A549 (cell line): ENCODE measurements at regions not wholly inside any gene's neighbourhood (a gene's known extent, or its start where the extent isn't known, plus 50 kb on each side); places are given as distances from the start of the nearest gene placed in this dataset.

ENCODE experiments used
- ATAC-seq, 2 experiments: fragments of 200-7000 bp in 1 of 2; fragments of >200 bp in 1 of 2; cut with Nextera tagmentation in 1 of 2; cut with Tn5 transposase in 1 of 2; 3 replicates each; pipeline versions ENCODE4 v1.8.0 to v1.9.1; 2018 to 2020; ENCODE audit warnings: mild to moderate bottlenecking in 1 of 2, moderate library complexity in 1 of 2
- CTCF ChIA-PET: fragments of 300-600 bp; sonication (Branson Sonifier 250); formaldehyde crosslinking; extraction: SDS; loops from one replicate; lab custom pipeline; 2021; ENCODE audit warnings: antibody characterized with exemption, inconsistent platforms; lab: Yijun Ruan, JAX
- POLR2A ChIA-PET: fragments of 350-600 bp; formaldehyde crosslinking; extraction: SDS; loops from one replicate; lab custom pipeline; 2021; ENCODE audit warnings: antibody characterized with exemption, inconsistent platforms; lab: Yijun Ruan, JAX
- DNase-seq, 2 experiments: peaks; one replicate each; pipeline versions ENCODE4 v3.0.0 to v3.0.0-alpha.2; 2011 to 2016; ENCODE audit warnings: low read depth in 1 of 2, low spot score in 1 of 2
- FAIRE-seq: peaks from 2 replicates; lab custom pipeline; 2011; peaks lifted over from hg19 to GRCh38; lab: Jason Lieb, UNC
- H3K27ac ChIP-seq, 2 experiments: fragments of >200 bp; sonication (Bioruptor Twin); formaldehyde crosslinking; 3 replicates each; pipeline ENCODE4 v1.5.1; 2016 to 2017
- H3K4me1 ChIP-seq: fragments of >200 bp; sonication (Bioruptor Twin); formaldehyde crosslinking; 3 replicates; pipeline ENCODE4 v1.6.1; 2016
- H3K4me2 ChIP-seq: fragments of >200 bp; sonication (Bioruptor Twin); formaldehyde crosslinking; 3 replicates; pipeline ENCODE4 v1.6.1; 2016
- H3K4me3 ChIP-seq: fragments of >200 bp; sonication (Bioruptor Twin); formaldehyde crosslinking; 3 replicates; pipeline ENCODE4 v1.5.1; 2016
- H3K9me3 ChIP-seq: fragments of >200 bp; sonication (Bioruptor Twin); formaldehyde crosslinking; 3 replicates; pipeline ENCODE4 v1.6.1; 2016
- CHD2 ChIP-seq: fragments of 150-350 bp; IDR thresholded peaks from 2 replicates; pipeline ENCODE4 v1.6.1; 2014; ENCODE audit warnings: low read length; ENCODE audit not compliant: partially characterized antibody
- EHF ChIP-seq: fragments of 250-450 bp; sonication (Bioruptor Pico); IDR thresholded peaks from 2 replicates; pipeline ENCODE4 v1.5.0; 2020; ENCODE audit warnings: mild to moderate bottlenecking
- EHMT2 ChIP-seq: fragments of 200-600 bp; sonication (generic); IDR thresholded peaks from 2 replicates; pipeline ENCODE4 v1.6.1; 2016; ENCODE audit warnings: antibody characterized with exemption, low read depth, mild to moderate bottlenecking, moderate library complexity
- ESRRA ChIP-seq: fragments of 150-350 bp; IDR thresholded peaks from 2 replicates; pipeline ENCODE4 v1.6.1; 2014; ENCODE audit warnings: mild to moderate bottlenecking, low read length, borderline replicate concordance
- FOSL2 ChIP-seq, 2 experiments: fragments of 450-650 bp in 1 of 2; fragments of >200 bp in 1 of 2; sonication (Bioruptor Twin) in 1 of 2; formaldehyde crosslinking; IDR thresholded peaks; 2 replicates each; pipeline versions ENCODE4 v1.5.0 to v1.6.1; 2016 to 2020; ENCODE audit warnings: mild to moderate bottlenecking in 1 of 2, moderate library complexity in 1 of 2
- GATA3 ChIP-seq: IDR thresholded peaks from 2 replicates; pipeline ENCODE4 v1.6.1; 2012; ENCODE audit warnings: borderline replicate concordance
- HOXB5 ChIP-seq: fragments of 250-450 bp; sonication (Bioruptor Pico); IDR thresholded peaks from 2 replicates; pipeline ENCODE4 v1.5.0; 2020; ENCODE audit warnings: mild to moderate bottlenecking, moderate library complexity
- MAZ ChIP-seq: fragments of 150-350 bp; IDR thresholded peaks from 2 replicates; pipeline ENCODE4 v1.6.1; 2014; ENCODE audit warnings: antibody characterized with exemption, low read depth, low read length, borderline replicate concordance
- MYC ChIP-seq: IDR thresholded peaks from 2 replicates; pipeline ENCODE4 v1.6.1; 2012; ENCODE audit warnings: mild to moderate bottlenecking, inconsistent platforms, low read length, improper control_type of control experiment, borderline replicate concordance
- PHF8 ChIP-seq: fragments of 200-600 bp; sonication (generic); IDR thresholded peaks from 2 replicates; pipeline ENCODE4 v1.6.1; 2016; ENCODE audit warnings: low read depth, mild to moderate bottlenecking, antibody characterized with exemption, moderate library complexity, borderline replicate concordance
- RAD21 ChIP-seq, 2 experiments: fragments of >200 bp in 1 of 2; sonication (Bioruptor Twin) in 1 of 2; formaldehyde crosslinking in 1 of 2; IDR thresholded peaks in 1 of 2; conservative IDR thresholded peaks in 1 of 2; 2 replicates in 1 of 2; 3 replicates in 1 of 2; pipeline ENCODE4 v1.6.1; 2012 to 2018; ENCODE audit warnings: inconsistent platforms in 1 of 2
- RARB ChIP-seq: fragments of 250-450 bp; sonication (Bioruptor Pico); IDR thresholded peaks from 2 replicates; pipeline ENCODE4 v1.8.0; 2021; ENCODE audit warnings: mild to moderate bottlenecking, moderate library complexity
- RFX5 ChIP-seq: fragments of 450-650 bp; IDR thresholded peaks from 2 replicates; pipeline ENCODE4 v1.7.1; 2014; ENCODE audit warnings: antibody characterized with exemption, mild to moderate bottlenecking, moderate library complexity
- SREBF2 ChIP-seq: fragments of 450-650 bp; IDR thresholded peaks from 2 replicates; pipeline ENCODE4 v1.6.1; 2014; ENCODE audit warnings: mild to moderate bottlenecking, moderate library complexity
- TP53 ChIP-seq: fragments of 250-450 bp; sonication (Bioruptor Pico); IDR thresholded peaks from 2 replicates; pipeline ENCODE4 v1.5.0; 2021; ENCODE audit warnings: mild to moderate bottlenecking, moderate library complexity
- WGBS: methylation state at CpG from one replicate; pipeline ENCODE4 v1.1.6; 2017; ENCODE audit errors: missing lambda C conversion rate; 5-methylcytosine and 5-hydroxymethylcytosine counted together
- TF ChIP-seq, protein P1 (sequence below): fragments of 250-450 bp; sonication (Bioruptor Pico); IDR thresholded peaks from 2 replicates; pipeline ENCODE4 v1.5.0; 2021; ENCODE audit warnings: mild to moderate bottlenecking, moderate library complexity, borderline replicate concordance
- TF ChIP-seq, protein P2 (sequence below): fragments of >200 bp; sonication (Bioruptor Twin); formaldehyde crosslinking; IDR thresholded peaks from 2 replicates; pipeline ENCODE4 v1.6.1; 2016
- TF ChIP-seq, protein P3 (sequence below): fragments of 200-600 bp; sonication (generic); IDR thresholded peaks from 2 replicates; pipeline ENCODE4 v1.6.1; 2016; ENCODE audit warnings: antibody characterized with exemption, mild to moderate bottlenecking, moderate library complexity
- TF ChIP-seq, protein P4 (sequence below): IDR thresholded peaks from 2 replicates; pipeline ENCODE4 v1.6.1; 2012
- TF ChIP-seq, protein P5 (sequence below): fragments of 250-450 bp; sonication (Bioruptor Pico); IDR thresholded peaks from 2 replicates; pipeline ENCODE4 v1.5.0; 2020; ENCODE audit warnings: low read depth, mild to moderate bottlenecking, moderate library complexity
- TF ChIP-seq, protein P6 (sequence below): IDR thresholded peaks from 2 replicates; pipeline ENCODE4 v1.6.1; 2012; ENCODE audit warnings: low read depth, borderline replicate concordance

DNA sequence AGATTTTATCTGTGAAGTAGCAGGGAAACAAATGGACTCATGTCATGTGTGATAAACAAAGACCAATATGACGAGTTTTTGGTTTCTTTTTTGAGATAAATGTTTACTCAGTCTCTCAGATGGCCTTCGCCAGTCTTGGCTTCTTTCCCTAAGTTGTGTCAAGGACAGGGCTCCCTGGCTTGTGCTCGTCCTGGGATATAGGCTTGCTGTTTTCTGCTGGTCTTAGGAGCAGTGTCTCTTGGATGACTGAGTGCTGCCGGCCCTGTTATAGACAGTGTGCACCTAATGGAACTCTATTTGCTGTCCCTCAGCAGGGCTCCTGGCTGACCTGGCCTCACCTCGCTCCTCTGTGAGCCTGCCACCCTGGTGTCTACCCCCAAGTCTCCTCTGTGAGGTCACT is 324.1 kb upstream of the SYNCRIP start:
- Histone ChIP-seq H3K9me3 (no peaks in the 10 kb centered on the region), H3K27ac (no peak overlapping the region), H3K4me2 (no peak overlapping the region), H3K4me1 (no peaks in the 10 kb centered on the region), H3K4me3 (no peak overlapping the region)
- 8% methylated on average over 3 of the region's 5 CpGs for WGBS
- no peak for DNase-seq
- ChIA-PET CTCF (no interaction called here), POLR2A (no interaction called here)
- TF ChIP-seq, protein P1, sequence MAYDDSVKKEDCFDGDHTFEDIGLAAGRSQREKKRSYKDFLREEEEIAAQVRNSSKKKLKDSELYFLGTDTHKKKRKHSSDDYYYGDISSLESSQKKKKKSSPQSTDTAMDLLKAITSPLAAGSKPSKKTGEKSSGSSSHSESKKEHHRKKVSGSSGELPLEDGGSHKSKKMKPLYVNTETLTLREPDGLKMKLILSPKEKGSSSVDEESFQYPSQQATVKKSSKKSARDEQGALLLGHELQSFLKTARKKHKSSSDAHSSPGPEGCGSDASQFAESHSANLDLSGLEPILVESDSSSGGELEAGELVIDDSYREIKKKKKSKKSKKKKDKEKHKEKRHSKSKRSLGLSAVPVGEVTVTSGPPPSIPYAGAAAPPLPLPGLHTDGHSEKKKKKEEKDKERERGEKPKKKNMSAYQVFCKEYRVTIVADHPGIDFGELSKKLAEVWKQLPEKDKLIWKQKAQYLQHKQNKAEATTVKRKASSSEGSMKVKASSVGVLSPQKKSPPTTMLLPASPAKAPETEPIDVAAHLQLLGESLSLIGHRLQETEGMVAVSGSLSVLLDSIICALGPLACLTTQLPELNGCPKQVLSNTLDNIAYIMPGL (CRISPR knock-in tag) = no peak
- no peak for TF ChIP-seq FOSL2 (IDR thresholded peaks at IDR 0.05)
- TF ChIP-seq FOSL2 (CRISPR knock-in tag; IDR thresholded peaks at IDR 0.05) = no peak
- no peak for TF ChIP-seq GATA3
- no peak for TF ChIP-seq MYC
- no peak for TF ChIP-seq RFX5
- TF ChIP-seq, protein P2, sequence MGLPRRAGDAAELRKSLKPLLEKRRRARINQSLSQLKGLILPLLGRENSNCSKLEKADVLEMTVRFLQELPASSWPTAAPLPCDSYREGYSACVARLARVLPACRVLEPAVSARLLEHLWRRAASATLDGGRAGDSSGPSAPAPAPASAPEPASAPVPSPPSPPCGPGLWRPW = no peak
- no peak for TF ChIP-seq ESRRA
- no peak for TF ChIP-seq TP53 (CRISPR knock-in tag)
- TF ChIP-seq, protein P3, sequence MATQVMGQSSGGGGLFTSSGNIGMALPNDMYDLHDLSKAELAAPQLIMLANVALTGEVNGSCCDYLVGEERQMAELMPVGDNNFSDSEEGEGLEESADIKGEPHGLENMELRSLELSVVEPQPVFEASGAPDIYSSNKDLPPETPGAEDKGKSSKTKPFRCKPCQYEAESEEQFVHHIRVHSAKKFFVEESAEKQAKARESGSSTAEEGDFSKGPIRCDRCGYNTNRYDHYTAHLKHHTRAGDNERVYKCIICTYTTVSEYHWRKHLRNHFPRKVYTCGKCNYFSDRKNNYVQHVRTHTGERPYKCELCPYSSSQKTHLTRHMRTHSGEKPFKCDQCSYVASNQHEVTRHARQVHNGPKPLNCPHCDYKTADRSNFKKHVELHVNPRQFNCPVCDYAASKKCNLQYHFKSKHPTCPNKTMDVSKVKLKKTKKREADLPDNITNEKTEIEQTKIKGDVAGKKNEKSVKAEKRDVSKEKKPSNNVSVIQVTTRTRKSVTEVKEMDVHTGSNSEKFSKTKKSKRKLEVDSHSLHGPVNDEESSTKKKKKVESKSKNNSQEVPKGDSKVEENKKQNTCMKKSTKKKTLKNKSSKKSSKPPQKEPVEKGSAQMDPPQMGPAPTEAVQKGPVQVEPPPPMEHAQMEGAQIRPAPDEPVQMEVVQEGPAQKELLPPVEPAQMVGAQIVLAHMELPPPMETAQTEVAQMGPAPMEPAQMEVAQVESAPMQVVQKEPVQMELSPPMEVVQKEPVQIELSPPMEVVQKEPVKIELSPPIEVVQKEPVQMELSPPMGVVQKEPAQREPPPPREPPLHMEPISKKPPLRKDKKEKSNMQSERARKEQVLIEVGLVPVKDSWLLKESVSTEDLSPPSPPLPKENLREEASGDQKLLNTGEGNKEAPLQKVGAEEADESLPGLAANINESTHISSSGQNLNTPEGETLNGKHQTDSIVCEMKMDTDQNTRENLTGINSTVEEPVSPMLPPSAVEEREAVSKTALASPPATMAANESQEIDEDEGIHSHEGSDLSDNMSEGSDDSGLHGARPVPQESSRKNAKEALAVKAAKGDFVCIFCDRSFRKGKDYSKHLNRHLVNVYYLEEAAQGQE = no peak
- TF ChIP-seq RAD21 (conservative IDR thresholded peaks at IDR 0.05 in 1 of 2, IDR thresholded peaks at IDR 0.05 in 1 of 2) = no peak
- no peak for TF ChIP-seq HOXB5 (CRISPR knock-in tag)
- TF ChIP-seq, protein P4, sequence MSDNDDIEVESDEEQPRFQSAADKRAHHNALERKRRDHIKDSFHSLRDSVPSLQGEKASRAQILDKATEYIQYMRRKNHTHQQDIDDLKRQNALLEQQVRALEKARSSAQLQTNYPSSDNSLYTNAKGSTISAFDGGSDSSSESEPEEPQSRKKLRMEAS = no peak
- TF ChIP-seq CHD2 = no peak
- no peak for TF ChIP-seq EHMT2
- no peak for TF ChIP-seq SREBF2
- TF ChIP-seq PHF8 = no peak
- TF ChIP-seq, protein P5, sequence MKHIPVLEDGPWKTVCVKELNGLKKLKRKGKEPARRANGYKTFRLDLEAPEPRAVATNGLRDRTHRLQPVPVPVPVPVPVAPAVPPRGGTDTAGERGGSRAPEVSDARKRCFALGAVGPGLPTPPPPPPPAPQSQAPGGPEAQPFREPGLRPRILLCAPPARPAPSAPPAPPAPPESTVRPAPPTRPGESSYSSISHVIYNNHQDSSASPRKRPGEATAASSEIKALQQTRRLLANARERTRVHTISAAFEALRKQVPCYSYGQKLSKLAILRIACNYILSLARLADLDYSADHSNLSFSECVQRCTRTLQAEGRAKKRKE (CRISPR knock-in tag) = no peak
- TF ChIP-seq EHF (CRISPR knock-in tag) = no peak
- no peak for FAIRE-seq
- ATAC-seq = no peak

DNA sequence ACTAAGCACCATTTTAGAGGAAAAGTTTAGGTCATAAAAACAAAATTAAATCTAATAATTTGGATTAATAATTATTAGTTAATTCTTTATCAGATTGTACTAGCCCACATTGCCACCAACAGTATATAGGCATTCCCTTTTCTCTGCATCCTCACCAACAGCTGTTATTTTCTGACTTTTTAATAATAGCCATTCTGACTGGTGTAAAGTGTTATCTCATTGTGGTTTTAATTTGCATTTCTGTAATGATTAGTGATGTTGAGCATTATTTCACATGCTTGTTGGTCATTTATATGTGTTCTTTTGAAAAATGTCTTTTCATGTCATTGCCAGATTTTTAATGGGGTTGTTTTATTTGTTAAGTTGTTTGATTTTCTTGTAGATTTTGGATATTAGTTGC is 319.1 kb upstream of the SYNCRIP start:
- no peak for ATAC-seq
- ChIA-PET CTCF (no interaction called here), POLR2A (no interaction called here)
- DNase-seq = no peak
- Histone ChIP-seq H3K4me1 (no peaks in the 10 kb centered on the region), H3K27ac (no peak overlapping the region), H3K4me3 (no peak overlapping the region), H3K9me3 (no peaks in the 10 kb centered on the region)
- FAIRE-seq = no peak
- no peak for TF ChIP-seq RARB
- TF ChIP-seq RFX5 = no peak
- TF ChIP-seq, protein P6, sequence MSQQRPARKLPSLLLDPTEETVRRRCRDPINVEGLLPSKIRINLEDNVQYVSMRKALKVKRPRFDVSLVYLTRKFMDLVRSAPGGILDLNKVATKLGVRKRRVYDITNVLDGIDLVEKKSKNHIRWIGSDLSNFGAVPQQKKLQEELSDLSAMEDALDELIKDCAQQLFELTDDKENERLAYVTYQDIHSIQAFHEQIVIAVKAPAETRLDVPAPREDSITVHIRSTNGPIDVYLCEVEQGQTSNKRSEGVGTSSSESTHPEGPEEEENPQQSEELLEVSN = no peak
- no peak for TF ChIP-seq MAZ
- TF ChIP-seq, all 56 proteins: peak for 0
- no peak overlapping the region for H3K4me2 ChIP-seq
